ENCODE measurements at regions not wholly inside any gene's neighbourhood (a gene's known extent, or its start where the extent isn't known, plus 50 kb on each side); places are given as distances from the start of the nearest gene placed in this dataset.

DNA sequence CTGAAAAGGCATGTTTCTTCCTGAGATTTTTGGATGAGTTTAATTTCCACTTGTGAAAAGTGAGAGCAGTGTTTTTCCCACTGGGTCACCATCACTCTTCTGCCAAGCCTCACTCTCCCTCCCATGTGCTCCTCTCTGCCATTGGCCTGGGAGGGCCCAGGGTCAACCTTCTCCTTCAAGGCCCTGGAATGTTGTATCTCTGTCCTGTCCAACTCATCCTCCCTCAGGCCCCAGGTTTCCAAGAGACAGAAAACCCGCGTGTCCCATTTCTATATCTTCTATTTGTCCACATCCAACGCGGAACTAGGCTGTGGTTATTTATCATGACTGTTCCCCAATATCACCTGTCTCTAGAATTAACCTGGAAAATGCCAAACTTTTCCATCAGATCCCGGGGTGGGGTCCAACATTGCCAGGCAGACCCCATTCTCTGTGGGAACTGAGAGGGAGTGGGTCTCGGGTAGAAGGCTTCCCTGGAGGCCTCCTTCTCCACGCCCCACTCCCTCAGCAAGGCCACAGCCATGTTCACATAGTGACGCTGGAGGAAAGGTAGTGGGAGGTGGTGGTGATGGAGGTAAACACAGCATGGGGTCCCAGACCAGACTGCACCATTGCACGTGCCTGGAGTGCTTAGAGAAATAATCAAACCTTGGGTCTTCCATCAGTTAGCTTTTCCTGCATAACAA is 173.5 kb downstream of the SCP2D1 start:
- TF ChIP-seq GABPA (IDR thresholded peaks at IDR 0.05; ENCODE audit: low read depth) (no peak), POLR2AphosphoS5 (IDR thresholded peaks at IDR 0.05; ENCODE audit: low read depth) (no peak)
- TF ChIP-seq, protein P1, sequence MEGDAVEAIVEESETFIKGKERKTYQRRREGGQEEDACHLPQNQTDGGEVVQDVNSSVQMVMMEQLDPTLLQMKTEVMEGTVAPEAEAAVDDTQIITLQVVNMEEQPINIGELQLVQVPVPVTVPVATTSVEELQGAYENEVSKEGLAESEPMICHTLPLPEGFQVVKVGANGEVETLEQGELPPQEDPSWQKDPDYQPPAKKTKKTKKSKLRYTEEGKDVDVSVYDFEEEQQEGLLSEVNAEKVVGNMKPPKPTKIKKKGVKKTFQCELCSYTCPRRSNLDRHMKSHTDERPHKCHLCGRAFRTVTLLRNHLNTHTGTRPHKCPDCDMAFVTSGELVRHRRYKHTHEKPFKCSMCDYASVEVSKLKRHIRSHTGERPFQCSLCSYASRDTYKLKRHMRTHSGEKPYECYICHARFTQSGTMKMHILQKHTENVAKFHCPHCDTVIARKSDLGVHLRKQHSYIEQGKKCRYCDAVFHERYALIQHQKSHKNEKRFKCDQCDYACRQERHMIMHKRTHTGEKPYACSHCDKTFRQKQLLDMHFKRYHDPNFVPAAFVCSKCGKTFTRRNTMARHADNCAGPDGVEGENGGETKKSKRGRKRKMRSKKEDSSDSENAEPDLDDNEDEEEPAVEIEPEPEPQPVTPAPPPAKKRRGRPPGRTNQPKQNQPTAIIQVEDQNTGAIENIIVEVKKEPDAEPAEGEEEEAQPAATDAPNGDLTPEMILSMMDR (IDR thresholded peaks at IDR 0.05; ENCODE audit: insufficient read depth, low read length), result no peak

Measured in HL-60 (cell line).